ENCODE measurements at regions not wholly inside any gene's neighbourhood (a gene's known extent, or its start where the extent isn't known, plus 50 kb on each side); places are given as distances from the start of the nearest gene placed in this dataset.

- ChIA-PET POLR2A (no interaction called here), CTCF (ENCODE audit: low intra/inter-chr PET ratio) (no interaction called here)
- intact Hi-C loops (cut with micrococcal nuclease) (no loop called here), in situ Hi-C loops (cut with MboI) (loop anchor here (25.0 kb wide), 1 partner anchor 1425 kb away; no protein-coding TSS in a partner anchor)
- BruUV-seq (replicated peaks) = no TSS peak
- TF ChIP-seq IFI16 (CRISPR knock-in tag; IDR thresholded peaks at IDR 0.05) (no peak), SNIP1 (IDR thresholded peaks at IDR 0.05; ENCODE audit: low read depth) (no peak), IRF2 (CRISPR knock-in tag; IDR thresholded peaks at IDR 0.05) (no peak), U2AF1 (optimal IDR thresholded peaks at IDR 0.05; ENCODE audit: low read depth, low read length) (no peak), NR0B1 (IDR thresholded peaks at IDR 0.05; ENCODE audit: partially characterized antibody) (no peak), ZNF551 (CRISPR knock-in tag; IDR thresholded peaks at IDR 0.05) (no peak), ELK3 (CRISPR knock-in tag; IDR thresholded peaks at IDR 0.05) (no peak), MAFF (IDR thresholded peaks at IDR 0.05; ENCODE audit: low read length) (no peak)
- no peaks in the 10 kb centered on the region for H3K4me1 ChIP-seq (replicated peaks in 1 of 2; ENCODE audit: control insufficient read depth in 2 of 2, insufficient read depth in 2 of 2, low read length in 2 of 2)
- no peak overlapping the region for H3K4me2 ChIP-seq (ENCODE audit: insufficient read depth, low read length)
- no peak overlapping the region for H3K9ac ChIP-seq (ENCODE audit: insufficient read depth in 1 of 2, low read depth in 2 of 2, low read length in 2 of 2)
- H3K27ac ChIP-seq (ENCODE audit: extremely low read depth, low read depth, low read length) = no peak overlapping the region
- no peaks in the 10 kb centered on the region for H3K36me3 ChIP-seq (ENCODE audit: control insufficient read depth, insufficient read depth, low read length)
- H3K4me3 ChIP-seq = no peak overlapping the region
- H3K27me3 ChIP-seq (ENCODE audit: control insufficient read depth in 2 of 2, insufficient read depth in 2 of 2, low read length in 2 of 2) = no peaks in the 10 kb centered on the region; a peak in 1 of 5 replicates
- ATAC-seq = no peak
- no peak for DNase-seq (ENCODE audit: extremely low read depth in 1 of 4, low spot score in 3 of 4)
- H3K9me3 ChIP-seq (replicated peaks; ENCODE audit: control insufficient read depth, insufficient read depth, low read depth, low read length) = no peaks in the 10 kb centered on the region
- 0% methylated on average over 1 of the region's 1 CpG for WGBS (ENCODE audit: insufficient coverage, low coverage, missing lambda C conversion rate)
- H3K9me1 ChIP-seq (ENCODE audit: control insufficient read depth, insufficient read depth, low read length) = no peaks in the 10 kb centered on the region
- no peak for FAIRE-seq
- H2AFZ ChIP-seq (ENCODE audit: low read depth, low read length) = no peak overlapping the region
- H4K20me1 ChIP-seq (replicated peaks; ENCODE audit: control insufficient read depth, insufficient read depth, low read length) = no peaks in the 10 kb centered on the region
- no peaks in the 10 kb centered on the region for H3K79me2 ChIP-seq (ENCODE audit: control insufficient read depth, insufficient read depth, low read length)
Measured at GRCh38 chr2:136411946-136412345, 294.0 kb upstream of the CXCR4 start.
